Spleen (tissue), 11 donors: ENCODE measurements at regions not wholly inside any gene's neighbourhood (a gene's known extent, or its start where the extent isn't known, plus 50 kb on each side); places are given as distances from the start of the nearest gene placed in this dataset.

Experiments used
- DNase-seq: peaks from one replicate; pipeline ENCODE4 v3.0.0-alpha.2; 2020
- H3K27ac ChIP-seq, 8 donors: fragments of 200-600 bp; sonication (generic) in 7 of 8; 1 replicate in 4 of 8; 2 replicates in 4 of 8; pipeline versions ENCODE4 v1.5.0 to v1.8.0; 2016 to 2021; ENCODE audit warnings: inconsistent platforms in 4 of 8, mild to moderate bottlenecking in 4 of 8, moderate library complexity in 1 of 8
- H3K27me3 ChIP-seq, 7 donors: fragments of 200-600 bp; sonication (generic) in 6 of 7; replicated peaks in 1 of 7; 1 replicate in 4 of 7; 2 replicates in 3 of 7; pipeline versions ENCODE4 v1.5.0 to v1.8.0; 2016 to 2021; ENCODE audit warnings: inconsistent platforms in 3 of 7, mild to moderate bottlenecking in 1 of 7
- H3K36me3 ChIP-seq, 6 donors: fragments of 200-600 bp; sonication (generic) in 5 of 6; 1 replicate in 4 of 6; 2 replicates in 2 of 6; pipeline versions ENCODE4 v1.5.0 to v1.8.0; 2016 to 2021; ENCODE audit warnings: inconsistent platforms in 2 of 6
- H3K4me1 ChIP-seq, 6 donors: fragments of 200-600 bp; sonication (generic) in 5 of 6; 1 replicate in 3 of 6; 2 replicates in 3 of 6; pipeline versions ENCODE4 v1.5.0 to v1.8.0; 2016 to 2021; ENCODE audit warnings: inconsistent platforms in 3 of 6
- H3K4me3 ChIP-seq, 8 donors: fragments of 200-600 bp; sonication (generic) in 7 of 8; 1 replicate in 4 of 8; 2 replicates in 4 of 8; pipeline versions ENCODE4 v1.5.0 to v1.8.0; 2016 to 2021; ENCODE audit warnings: inconsistent platforms in 4 of 8, mild to moderate bottlenecking in 4 of 8, moderate library complexity in 2 of 8
- H3K9me3 ChIP-seq, 8 donors: fragments of 200-600 bp; sonication (generic) in 7 of 8; 1 replicate in 4 of 8; 2 replicates in 4 of 8; pipeline versions ENCODE4 v1.5.0 to v1.8.0; 2016 to 2021; ENCODE audit warnings: inconsistent platforms in 4 of 8
- CTCF ChIP-seq, 11 experiments: fragments of 200-600 bp in 7 of 11; fragments of 450-650 bp in 4 of 11; sonication (generic) in 4 of 11; IDR thresholded peaks in 8 of 11; conservative IDR thresholded peaks in 3 of 11; 1 replicate in 7 of 11; 2 replicates in 4 of 11; pipeline versions ENCODE4 v1.4.0 to v1.8.0; 2016 to 2021; ENCODE audit warnings: antibody characterized with exemption in 11 of 11, inconsistent platforms in 4 of 11, mild to moderate bottlenecking in 1 of 11
- POLR2A ChIP-seq, 3 donors: fragments of 450-650 bp; IDR thresholded peaks; one replicate each; pipeline ENCODE4 v1.5.1; 2017; ENCODE audit warnings: antibody characterized with exemption in 3 of 3, mild to moderate bottlenecking in 1 of 3
- POLR2AphosphoS5 ChIP-seq, 3 donors: sonication (generic); formaldehyde crosslinking; IDR thresholded peaks; one replicate each; pipeline ENCODE4 v1.5.1; 2017; ENCODE audit warnings: antibody characterized with exemption in 3 of 3
- WGBS, 5 donors: extraction: QIAGEN DNeasy Blood & Tissue Kit in 3 of 5; methylation state at CpG; one replicate each; pipeline versions ENCODE4 v1.1.5 to v1.1.7; 2013 to 2018; 5-methylcytosine and 5-hydroxymethylcytosine counted together
- intact Hi-C: fragments of 100-400 bp; cut with DNase I; formaldehyde crosslinking; loops from one replicate; pipeline ENCODE4 v1.15.0; 2023; ENCODE audit warnings: low total_unique reads
- donor health status: healthy with polysubstance abuse.
- donor health status: DM: no; HTN: no; CAD: no; lungs with moderate emphysema.
- donor health status: DM: no; HTN: no; CAD: no.
- donor health status: Bipolar disorder and iron deficiency.
- donor health status: healthy.
- donor health status: DM: no; HTN: no; CAD: no.
- donor health status: DM: yes; HTN: yes; CAD: no.

- Histone ChIP-seq H3K27ac (peak overlapping the region in 2 of 8 donors; percentile 5 to 78), H3K9me3 (peaks cover 0 to 9% (median 4%) of the 10 kb centered on the region in 8 donors), H3K36me3 (no peaks in the 10 kb centered on the region), H3K4me1 (peaks cover 0 to 24% (median 9%) of the 10 kb centered on the region in 6 donors), H3K4me3 (no peak overlapping the region), H3K27me3 (no peaks in the 10 kb centered on the region)
- DNase-seq = no peak
- TF ChIP-seq POLR2AphosphoS5 (IDR thresholded peaks at IDR 0.05) (no peak), POLR2A (IDR thresholded peaks at IDR 0.05) (no peak), CTCF (IDR thresholded peaks at IDR 0.05 in 8 of 11, conservative IDR thresholded peaks at IDR 0.05 in 3 of 11) (no peak)
- WGBS, 5 donors = 47 to 70% (median 58%) methylated on average over 3 of the region's 3 CpGs
- intact Hi-C loops = no loop called here
These were observed 195.8 kb upstream of the KLF4 start for GRCh38 chr9:107685376-107685775.

GRCh38 chr9:107684224-107684623, 194.7 kb upstream of the KLF4 start:
- H3K4me3 ChIP-seq = no peak overlapping the region
- H3K27me3 ChIP-seq = no peaks in the 10 kb centered on the region
- peak overlapping the region in 5 of 8 donors; percentile 36 to 78 (median 67) for H3K27ac ChIP-seq
- intact Hi-C loops = no loop called here
- H3K4me1 ChIP-seq = peaks cover 0 to 24% (median 9%) of the 10 kb centered on the region in 6 donors
- H3K9me3 ChIP-seq = peaks cover 0 to 5% (median 2%) of the 10 kb centered on the region in 8 donors
- no peaks in the 10 kb centered on the region for H3K36me3 ChIP-seq
- TF ChIP-seq POLR2A (IDR thresholded peaks at IDR 0.05) (no peak), CTCF (IDR thresholded peaks at IDR 0.05 in 8 of 11, conservative IDR thresholded peaks at IDR 0.05 in 3 of 11) (no peak), POLR2AphosphoS5 (IDR thresholded peaks at IDR 0.05) (no peak)
- 88 to 94% (median 90%) methylated on average over 6 of the region's 6 CpGs for WGBS, 5 donors
- no peak for DNase-seq

- Histone ChIP-seq H3K4me3 (no peak overlapping the region), H3K36me3 (no peaks in the 10 kb centered on the region), H3K27me3 (no peaks in the 10 kb centered on the region), H3K27ac (peak overlapping the region; percentile 27 to 78 (median 66)), H3K4me1 (peaks cover 0 to 24% (median 9%) of the 10 kb centered on the region in 6 donors), H3K9me3 (no peaks in the 10 kb centered on the region)
- intact Hi-C loops = no loop called here
- TF ChIP-seq POLR2A (IDR thresholded peaks at IDR 0.05) (no peak), POLR2AphosphoS5 (IDR thresholded peaks at IDR 0.05) (peak in 2 of 3 donors; percentile 14 to 60), CTCF (IDR thresholded peaks at IDR 0.05 in 8 of 11, conservative IDR thresholded peaks at IDR 0.05 in 3 of 11) (no peak)
- DNase-seq = no peak
These were observed 194.0 kb upstream of the KLF4 start for GRCh38 chr9:107683566-107683965.

GRCh38 chr9:107681988-107682387, 192.4 kb upstream of the KLF4 start:
- Histone ChIP-seq H3K27ac (no peak overlapping the region), H3K27me3 (no peaks in the 10 kb centered on the region), H3K4me1 (peaks cover 0 to 24% (median 9%) of the 10 kb centered on the region in 6 donors), H3K9me3 (no peaks in the 10 kb centered on the region), H3K36me3 (no peaks in the 10 kb centered on the region), H3K4me3 (no peak overlapping the region)
- WGBS, 5 donors = 93 to 100% (median 96%) methylated on average over 4 of the region's 4 CpGs
- no peak for DNase-seq
- TF ChIP-seq POLR2AphosphoS5 (IDR thresholded peaks at IDR 0.05) (no peak), POLR2A (IDR thresholded peaks at IDR 0.05) (no peak), CTCF (IDR thresholded peaks at IDR 0.05 in 8 of 11, conservative IDR thresholded peaks at IDR 0.05 in 3 of 11) (no peak)
- intact Hi-C loops = no loop called here
